Neuronal stem cell (in vitro differentiated cells): ENCODE measurements at regions not wholly inside any gene's neighbourhood (a gene's known extent, or its start where the extent isn't known, plus 50 kb on each side); places are given as distances from the start of the nearest gene placed in this dataset.

Experiments
- DNase-seq: peaks from one replicate; pipeline ENCODE4 v3.0.0-alpha.2; 2013; ENCODE audit warnings: low spot score
- H2AFZ ChIP-seq: one replicate; pipeline ENCODE4 v1.6.1; 2013; ENCODE audit warnings: mild to moderate bottlenecking, low read length, inconsistent platforms
- H2AK5ac ChIP-seq: 2 replicates; pipeline ENCODE4 v1.6.1; 2013; ENCODE audit warnings: low read depth, mild to moderate bottlenecking, inconsistent platforms, low read length, moderate library complexity, mixed read lengths
- H2BK120ac ChIP-seq: 2 replicates; pipeline ENCODE4 v1.6.1; 2013; ENCODE audit warnings: low read depth, mild to moderate bottlenecking, inconsistent platforms, low read length, moderate library complexity, mixed read lengths
- H2BK12ac ChIP-seq: one replicate; pipeline ENCODE4 v1.6.1; 2013; ENCODE audit warnings: low read length, inconsistent platforms
- H2BK15ac ChIP-seq: 2 replicates; pipeline ENCODE4 v1.6.1; 2013; ENCODE audit warnings: mild to moderate bottlenecking, low read length, inconsistent platforms, mixed read lengths
- H2BK5ac ChIP-seq: one replicate; pipeline ENCODE4 v1.6.1; 2013; ENCODE audit warnings: inconsistent platforms, mild to moderate bottlenecking, low read length, moderate library complexity
- H3K14ac ChIP-seq: one replicate; pipeline ENCODE4 v1.6.1; 2013; ENCODE audit warnings: low read length, inconsistent platforms
- H3K18ac ChIP-seq: 2 replicates; pipeline ENCODE4 v1.6.1; 2013; ENCODE audit warnings: low read length, inconsistent platforms
- H3K23ac ChIP-seq: 2 replicates; pipeline ENCODE4 v1.6.1; 2013; ENCODE audit warnings: low read depth, mild to moderate bottlenecking, mixed read lengths, low read length, inconsistent platforms; ENCODE audit not compliant: poor library complexity
- H3K27ac ChIP-seq: replicated peaks from 3 replicates; pipeline ENCODE4 v1.5.1; 2013; ENCODE audit warnings: low read length, inconsistent platforms
- H3K27me3 ChIP-seq, 3 experiments: 2 replicates each; pipeline ENCODE4 v1.6.1; 2013; ENCODE audit warnings: low read length in 3 of 3, mild to moderate bottlenecking in 2 of 3, inconsistent platforms in 1 of 3, low read depth in 1 of 3, mixed read lengths in 1 of 3, moderate library complexity in 1 of 3; ENCODE audit not compliant: control insufficient read depth in 3 of 3, insufficient read depth in 3 of 3
- H3K36me3 ChIP-seq, 2 donors: replicated peaks in 1 of 2; 2 replicates each; pipeline ENCODE4 v1.6.1; 2013; ENCODE audit warnings: low read length in 2 of 2; ENCODE audit not compliant: control insufficient read depth in 2 of 2, insufficient read depth in 2 of 2
- H3K4ac ChIP-seq: 2 replicates; pipeline ENCODE4 v1.6.1; 2013; ENCODE audit warnings: inconsistent platforms, mild to moderate bottlenecking, low read length, moderate library complexity
- H3K4me1 ChIP-seq, 2 donors: 1 replicate in 1 of 2; 2 replicates in 1 of 2; pipeline ENCODE4 v1.6.1; 2013; ENCODE audit warnings: low read length in 2 of 2, low read depth in 1 of 2; ENCODE audit not compliant: control insufficient read depth in 2 of 2, insufficient read depth in 1 of 2
- H3K4me2 ChIP-seq: one replicate; pipeline ENCODE4 v1.6.1; 2013; ENCODE audit warnings: mild to moderate bottlenecking, low read length, inconsistent platforms; ENCODE audit not compliant: insufficient read depth, poor library complexity, severe bottlenecking
- H3K4me3 ChIP-seq, 2 donors: 2 replicates each; pipeline ENCODE4 v1.5.1; 2013; ENCODE audit warnings: low read length in 2 of 2, mild to moderate bottlenecking in 2 of 2, inconsistent platforms in 1 of 2, moderate library complexity in 1 of 2
- H3K79me1 ChIP-seq: one replicate; pipeline ENCODE4 v1.6.1; 2013; ENCODE audit warnings: low read depth, mild to moderate bottlenecking, inconsistent platforms, low read length, moderate library complexity
- H3K9ac ChIP-seq: one replicate; pipeline ENCODE4 v1.6.1; 2013; ENCODE audit warnings: mild to moderate bottlenecking, low read depth, low read length, inconsistent platforms; ENCODE audit not compliant: poor library complexity
- H3K9me3 ChIP-seq, 2 donors: replicated peaks in 1 of 2; 2 replicates each; pipeline versions ENCODE3 to v1.6.1; 2013; ENCODE audit warnings: low read length in 2 of 2, mild to moderate bottlenecking in 2 of 2, inconsistent platforms in 1 of 2, low read depth in 1 of 2, mixed read lengths in 1 of 2, moderate library complexity in 1 of 2; ENCODE audit not compliant: control insufficient read depth in 2 of 2, insufficient read depth in 1 of 2
- H4K8ac ChIP-seq: one replicate; pipeline ENCODE4 v1.6.1; 2013; ENCODE audit warnings: low read depth, mild to moderate bottlenecking, inconsistent platforms, low read length, moderate library complexity
- H4K91ac ChIP-seq: one replicate; pipeline ENCODE4 v1.6.1; 2013; ENCODE audit warnings: low read length, low read depth, mild to moderate bottlenecking, inconsistent platforms; ENCODE audit not compliant: poor library complexity
- WGBS, 2 donors: extraction: QIAGEN DNeasy Blood & Tissue Kit; methylation state at CpG; one replicate each; pipeline ENCODE4 v1.1.7; 2013; ENCODE audit warnings: missing lambda C conversion rate in 2 of 2, mixed read lengths in 1 of 2; ENCODE audit not compliant: insufficient read length in 2 of 2, insufficient replicate concordance in 1 of 2; ENCODE audit errors: extremely low coverage in 2 of 2; 5-methylcytosine and 5-hydroxymethylcytosine counted together

- Histone ChIP-seq H3K27ac (no peak overlapping the region), H3K9ac (no peak overlapping the region), H4K91ac (no peak overlapping the region), H3K27me3 (peaks cover 0 to 16% (median 5%) of the 10 kb centered on the region in 3 experiments), H3K14ac (no peak overlapping the region), H3K4ac (no peak overlapping the region), H3K18ac (no peak overlapping the region), H3K4me3 (peak overlapping the region in 1 of 2 donors; percentile 71), H3K4me2 (no peak overlapping the region), H3K36me3 (peaks cover 0 to 2% of the 10 kb centered on the region in 2 donors), H2BK120ac (no peak overlapping the region), H2BK5ac (no peak overlapping the region), H2BK12ac (no peak overlapping the region), H3K4me1 (no peaks in the 10 kb centered on the region), H2AFZ (no peak overlapping the region), H2AK5ac (no peak overlapping the region), H3K79me1 (no peaks in the 10 kb centered on the region), H3K9me3 (peaks cover 0 to 45% of the 10 kb centered on the region in 2 donors), H2BK15ac (no peak overlapping the region), H4K8ac (no peak overlapping the region), H3K23ac (no peak overlapping the region)
- DNase-seq: no peak
- no CpG with 5 or more reads among the region's 3 CpGs for WGBS, 2 donors
Observed at GRCh38 chr14:105935384-105935783, 409.0 kb downstream of the TMEM121 start.

- Histone ChIP-seq H3K27me3 (peaks cover 0 to 12% (median 5%) of the 10 kb centered on the region in 3 experiments), H4K91ac (no peak overlapping the region), H3K18ac (no peak overlapping the region), H2BK15ac (no peak overlapping the region), H2AK5ac (no peak overlapping the region), H2BK120ac (no peak overlapping the region), H3K27ac (no peak overlapping the region), H3K79me1 (no peaks in the 10 kb centered on the region), H2AFZ (no peak overlapping the region), H2BK12ac (no peak overlapping the region), H3K9me3 (peaks cover 0 to 51% of the 10 kb centered on the region in 2 donors), H3K4me3 (peak overlapping the region in 1 of 2 donors; percentile 60), H3K36me3 (peaks cover 0 to 2% of the 10 kb centered on the region in 2 donors), H3K14ac (no peak overlapping the region), H3K4me2 (no peak overlapping the region), H4K8ac (no peak overlapping the region), H3K4me1 (no peaks in the 10 kb centered on the region), H3K9ac (no peak overlapping the region), H3K23ac (no peak overlapping the region), H2BK5ac (no peak overlapping the region), H3K4ac (no peak overlapping the region)
- no peak for DNase-seq
- no CpG with 5 or more reads among the region's 11 CpGs for WGBS, 2 donors
Observed at GRCh38 chr14:105937253-105938054, 411.1 kb downstream of the TMEM121 start.

GRCh38 chr14:105938055-105938863 lies 411.9 kb downstream of the TMEM121 start:
- H2AFZ ChIP-seq: no peak overlapping the region
- peaks cover 0 to 2% of the 10 kb centered on the region in 2 donors for H3K36me3 ChIP-seq
- H3K4me1 ChIP-seq: no peaks in the 10 kb centered on the region
- H3K4ac ChIP-seq: no peak overlapping the region
- no peak overlapping the region for H3K18ac ChIP-seq
- no peak for DNase-seq
- peaks cover 0 to 49% of the 10 kb centered on the region in 2 donors for H3K9me3 ChIP-seq
- peak overlapping the region in 1 of 2 donors; percentile 56 for H3K4me3 ChIP-seq
- no peak overlapping the region for H3K23ac ChIP-seq
- H3K27ac ChIP-seq: no peak overlapping the region
- H3K79me1 ChIP-seq: no peaks in the 10 kb centered on the region
- no peak overlapping the region for H2BK15ac ChIP-seq
- no peak overlapping the region for H4K91ac ChIP-seq
- no peak overlapping the region for H2AK5ac ChIP-seq
- no peak overlapping the region for H2BK5ac ChIP-seq
- no peak overlapping the region for H3K4me2 ChIP-seq
- no CpG with 5 or more reads among the region's 17 CpGs for WGBS, 2 donors
- H3K27me3 ChIP-seq: peaks cover 0 to 8% (median 5%) of the 10 kb centered on the region in 3 experiments
- no peak overlapping the region for H3K14ac ChIP-seq
- H3K9ac ChIP-seq: no peak overlapping the region
- H2BK120ac ChIP-seq: no peak overlapping the region
- H4K8ac ChIP-seq: no peak overlapping the region
- no peak overlapping the region for H2BK12ac ChIP-seq

DNA sequence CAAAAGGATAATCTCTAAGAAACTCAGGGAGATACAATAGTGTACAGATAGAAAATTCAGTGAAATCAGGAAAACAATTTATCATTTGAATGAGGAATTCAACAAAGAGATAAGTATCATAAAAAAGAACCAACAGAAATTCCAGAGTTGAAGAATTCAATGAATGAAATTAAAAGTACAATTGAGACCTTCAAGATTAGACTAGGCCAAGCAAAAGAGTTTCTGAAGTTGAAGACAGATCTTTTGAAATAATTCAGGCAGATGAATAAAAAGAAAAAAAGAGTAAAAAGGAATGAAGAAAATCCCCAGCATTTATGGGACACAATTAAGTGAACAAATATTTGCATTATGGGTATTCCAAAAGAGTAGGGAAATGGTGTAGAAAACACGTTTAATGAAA lies 412.6 kb downstream of the TMEM121 start:
- DNase-seq: no peak
- Histone ChIP-seq H2AFZ (no peak overlapping the region), H3K14ac (no peak overlapping the region), H3K4me3 (no peak overlapping the region), H3K4me2 (no peak overlapping the region), H2BK15ac (no peak overlapping the region), H3K9me3 (peaks cover 0 to 48% of the 10 kb centered on the region in 2 donors), H4K8ac (no peak overlapping the region), H3K23ac (no peak overlapping the region), H3K18ac (no peak overlapping the region), H3K4ac (no peak overlapping the region), H2BK12ac (no peak overlapping the region), H2BK120ac (no peak overlapping the region), H3K9ac (no peak overlapping the region), H3K27me3 (peaks cover 0 to 5% (median 5%) of the 10 kb centered on the region in 3 experiments), H2BK5ac (no peak overlapping the region), H3K79me1 (no peaks in the 10 kb centered on the region), H2AK5ac (no peak overlapping the region), H3K36me3 (peaks cover 0 to 2% of the 10 kb centered on the region in 2 donors), H4K91ac (no peak overlapping the region), H3K4me1 (no peaks in the 10 kb centered on the region), H3K27ac (no peak overlapping the region)
- WGBS, 2 donors: no CpG with 5 or more reads among the region's 1 CpG
